GM21423 (cell line): ENCODE measurements at regions not wholly inside any gene's neighbourhood (a gene's known extent, or its start where the extent isn't known, plus 50 kb on each side); places are given as distances from the start of the nearest gene placed in this dataset.

Experiments
- ATAC-seq: cut with Tn5 transposase; IDR thresholded peaks from one replicate; pipeline ENCODE4 v1.9.1; 2021; ENCODE audit warnings: mild to moderate bottlenecking, moderate library complexity; ENCODE audit not compliant: unreplicated experiment

GRCh38 chr7:12067156-12067831 is 143.8 kb upstream of the TMEM106B start:
- ATAC-seq: peak; percentile 65

GRCh38 chr7:12069757-12070156 is 141.3 kb upstream of the TMEM106B start:
- no peak for ATAC-seq

GRCh38 chr7:12074889-12075288 is 136.2 kb upstream of the TMEM106B start:
- ATAC-seq: no peak

DNA sequence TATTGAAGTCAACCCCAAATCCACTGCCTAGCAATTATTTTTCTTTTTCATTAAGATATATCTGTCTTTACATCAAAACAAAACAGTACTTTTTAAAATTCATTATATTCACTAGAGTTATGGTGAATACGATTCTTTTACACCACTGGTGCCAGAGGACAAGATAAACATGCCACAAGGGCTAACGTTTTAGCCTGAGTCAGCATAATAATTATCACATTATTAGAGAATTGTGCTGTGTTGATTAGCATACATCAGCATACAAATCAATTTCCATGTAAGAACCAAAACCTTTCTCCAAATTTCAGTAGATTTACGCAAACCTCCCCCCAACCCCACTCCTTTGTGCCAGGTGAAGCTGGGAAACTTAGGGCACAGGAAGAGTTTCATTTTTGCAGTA is 131.1 kb upstream of the TMEM106B start:
- no peak for ATAC-seq

DNA sequence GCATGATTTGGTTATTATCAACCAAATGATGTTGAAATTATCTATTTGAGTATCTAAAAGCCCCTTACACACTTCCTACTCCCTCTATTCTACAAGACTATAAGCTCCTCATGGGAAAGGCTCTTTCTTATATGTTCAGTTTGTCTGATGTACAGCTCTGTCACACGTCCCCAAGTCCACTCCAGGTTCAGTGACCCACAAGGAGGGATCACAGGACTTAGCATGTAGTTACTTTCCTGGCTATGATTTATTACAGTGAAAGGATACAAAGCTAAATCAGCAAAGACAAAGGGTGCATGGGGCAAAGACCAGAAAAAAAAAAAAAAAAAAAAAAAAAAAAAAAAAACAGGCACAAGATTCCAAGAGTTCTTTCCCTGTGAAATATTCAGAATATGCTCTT is 125.6 kb upstream of the TMEM106B start:
- ATAC-seq: no peak

DNA sequence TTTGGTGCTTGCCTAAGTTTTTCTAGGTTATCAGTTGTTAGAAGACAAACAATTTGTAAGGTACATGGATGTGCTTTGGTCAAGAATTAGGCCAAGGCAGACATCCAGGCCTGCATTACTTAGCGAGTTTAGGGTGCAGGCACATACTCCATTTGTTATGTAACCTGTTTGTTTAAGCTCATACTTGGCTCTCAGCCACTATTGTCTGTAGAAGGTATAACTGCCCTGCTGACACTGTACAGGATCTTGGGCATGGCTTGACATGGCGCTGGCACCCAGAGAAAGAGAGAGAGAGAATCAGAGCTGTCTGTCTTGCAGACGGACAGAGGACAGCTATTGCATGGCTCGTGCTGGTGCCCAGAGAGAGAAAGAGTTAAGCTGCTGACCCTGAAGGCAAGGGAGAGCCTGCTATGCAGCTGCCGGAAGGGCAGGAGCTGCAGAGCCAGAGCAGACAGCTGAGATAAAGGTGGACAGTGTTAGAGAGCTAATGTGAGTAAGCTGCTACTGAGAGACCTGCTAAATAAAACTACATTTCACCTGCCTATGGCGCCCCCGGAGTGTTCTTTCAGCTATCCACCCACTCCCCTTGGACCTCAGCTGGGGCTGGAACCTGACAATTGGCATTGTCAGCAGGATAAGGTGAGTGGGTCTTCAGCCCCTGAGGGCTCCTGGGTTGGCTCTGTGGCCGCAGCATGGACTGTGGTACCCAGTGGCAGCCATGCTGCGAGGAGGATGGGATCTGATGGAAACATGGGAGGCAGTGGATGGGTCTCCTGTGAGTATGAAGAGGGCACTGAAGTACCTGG is 120.9 kb upstream of the TMEM106B start:
- ATAC-seq: no peak

DNA sequence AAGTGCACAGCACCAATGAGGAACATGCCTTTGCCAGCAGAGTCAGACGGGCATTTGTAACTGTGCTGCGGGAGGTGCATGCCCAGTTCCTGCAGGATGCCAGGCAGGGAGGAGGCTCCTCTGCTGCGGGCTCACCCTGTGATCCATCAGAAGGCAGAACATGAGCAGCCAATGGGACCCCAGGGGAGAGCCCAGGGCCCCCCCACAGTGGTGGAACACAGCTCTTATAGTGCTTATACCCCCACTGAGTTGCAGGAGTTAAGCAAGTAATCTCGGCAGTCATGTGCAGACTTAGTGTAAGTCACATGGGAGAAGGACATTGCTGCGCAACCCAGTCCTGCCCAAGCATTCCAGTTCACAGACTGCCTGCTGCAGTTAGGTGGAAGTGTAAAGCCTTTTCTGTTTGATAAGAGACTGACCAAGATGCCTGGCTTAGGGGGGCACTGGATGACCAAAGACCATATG is 120.3 kb upstream of the TMEM106B start:
- no peak for ATAC-seq

GRCh38 chr7:12091231-12091630 is 119.9 kb upstream of the TMEM106B start:
- no peak for ATAC-seq

DNA sequence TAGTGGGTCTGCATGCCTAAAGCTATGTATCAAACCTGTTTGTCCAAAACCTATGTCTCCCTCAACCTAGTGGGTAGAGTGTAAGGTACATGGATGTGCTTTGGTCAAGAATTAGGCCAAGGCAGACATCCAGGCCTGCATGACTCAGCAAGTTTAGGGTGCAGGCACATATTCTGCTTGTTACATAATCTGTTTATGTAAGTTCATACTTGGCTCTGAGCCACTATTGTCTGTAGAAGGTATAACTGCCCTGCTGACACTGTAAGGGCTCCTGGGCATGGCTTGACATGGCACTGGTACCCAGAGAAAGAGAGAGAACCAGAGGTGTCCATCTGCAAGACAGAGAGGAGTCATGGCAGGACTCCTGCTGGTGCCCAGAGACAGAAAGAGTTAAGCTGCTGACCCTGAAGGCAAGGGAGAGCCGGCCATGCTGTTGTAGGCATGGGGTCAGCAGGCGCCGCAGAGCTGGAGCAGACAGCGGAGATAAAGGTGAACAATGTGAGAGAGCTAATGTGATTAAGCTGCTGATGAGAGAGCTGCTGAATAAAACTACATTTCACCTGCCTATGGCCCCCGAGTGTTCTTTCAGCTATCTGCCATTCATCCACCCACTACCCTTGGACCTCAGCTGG is 118.5 kb upstream of the TMEM106B start:
- ATAC-seq: no peak

- ATAC-seq: no peak
These were observed 117.7 kb upstream of the TMEM106B start for GRCh38 chr7:12093365-12093764.

DNA sequence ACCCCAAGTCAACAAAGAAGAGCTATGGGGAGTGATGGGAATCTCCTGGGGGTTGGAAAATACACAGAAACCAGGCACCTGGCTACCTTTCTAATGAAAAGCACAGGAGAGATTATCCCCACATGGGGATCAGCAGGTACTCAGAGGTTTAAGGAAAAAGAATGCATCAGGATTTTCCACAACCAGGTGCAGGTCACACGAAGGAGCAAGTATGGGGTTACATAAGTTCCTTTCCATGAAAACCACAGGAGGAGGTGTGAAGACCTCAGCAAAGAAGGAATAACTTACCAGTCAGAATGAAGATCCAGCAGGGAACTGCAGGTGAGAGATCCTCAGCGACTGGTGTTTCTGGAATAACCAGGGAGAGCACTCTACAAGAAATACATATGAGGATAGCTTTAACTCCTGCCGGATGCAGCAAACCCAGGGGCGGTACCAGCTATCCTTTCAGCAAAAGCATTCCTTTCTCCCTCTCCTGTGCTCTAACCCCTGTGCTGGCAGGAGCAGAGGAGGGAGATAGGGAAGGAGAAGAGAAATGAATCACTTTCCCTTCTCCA is 116.7 kb upstream of the TMEM106B start:
- ATAC-seq: no peak

- ATAC-seq: no peak
These were observed 109.0 kb upstream of the TMEM106B start for GRCh38 chr7:12102126-12102525.

- no peak for ATAC-seq
These were observed 108.6 kb upstream of the TMEM106B start for GRCh38 chr7:12102527-12102926.

DNA sequence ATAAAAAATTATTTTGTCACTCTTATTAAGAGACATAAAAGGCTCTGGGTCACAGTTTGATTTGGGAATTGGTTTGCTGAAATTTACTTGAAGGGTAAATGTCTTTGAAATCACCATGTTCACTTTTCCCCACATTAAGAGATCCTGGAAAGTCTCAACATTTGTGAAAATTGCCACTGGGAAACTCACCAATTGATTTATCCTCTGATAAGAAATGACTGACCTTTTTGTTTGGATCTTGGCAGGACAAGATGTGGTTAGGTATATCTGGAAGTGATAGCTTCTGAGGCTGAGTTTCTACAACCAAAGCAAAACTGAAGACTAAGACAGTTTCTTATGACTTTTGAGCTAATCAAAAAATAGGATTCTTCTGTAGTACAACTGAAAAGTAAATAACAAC is 107.1 kb upstream of the TMEM106B start:
- no peak for ATAC-seq

- ATAC-seq: no peak
These were observed 103.7 kb upstream of the TMEM106B start for GRCh38 chr7:12107381-12107780.

DNA sequence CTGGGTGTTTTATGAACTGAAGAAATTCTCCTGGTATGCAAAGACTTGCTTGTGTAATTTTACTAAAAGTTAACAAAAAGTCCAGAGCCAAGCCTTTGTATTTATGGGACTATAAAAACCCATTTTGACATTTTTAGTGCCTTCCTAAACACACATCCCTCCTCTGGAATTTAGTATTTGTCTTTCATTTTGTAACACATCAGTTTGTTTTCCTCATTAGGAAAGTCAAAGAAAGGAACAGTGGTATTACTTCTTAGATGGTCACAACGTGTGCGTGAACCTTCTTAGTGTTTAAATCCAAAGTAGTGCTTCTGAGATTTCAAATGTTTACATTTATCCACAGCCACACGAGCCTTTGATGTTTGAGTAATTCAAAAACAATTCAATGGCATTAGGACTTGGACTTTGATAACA is 103.2 kb upstream of the TMEM106B start:
- ATAC-seq: no peak

- ATAC-seq: no peak
These were observed 100.7 kb upstream of the TMEM106B start for GRCh38 chr7:12110425-12110824.

GRCh38 chr7:12111422-12112405 is 99.4 kb upstream of the TMEM106B start:
- no peak for ATAC-seq

- ATAC-seq: no peak
These were observed 93.9 kb upstream of the TMEM106B start for GRCh38 chr7:12117170-12117569.

DNA sequence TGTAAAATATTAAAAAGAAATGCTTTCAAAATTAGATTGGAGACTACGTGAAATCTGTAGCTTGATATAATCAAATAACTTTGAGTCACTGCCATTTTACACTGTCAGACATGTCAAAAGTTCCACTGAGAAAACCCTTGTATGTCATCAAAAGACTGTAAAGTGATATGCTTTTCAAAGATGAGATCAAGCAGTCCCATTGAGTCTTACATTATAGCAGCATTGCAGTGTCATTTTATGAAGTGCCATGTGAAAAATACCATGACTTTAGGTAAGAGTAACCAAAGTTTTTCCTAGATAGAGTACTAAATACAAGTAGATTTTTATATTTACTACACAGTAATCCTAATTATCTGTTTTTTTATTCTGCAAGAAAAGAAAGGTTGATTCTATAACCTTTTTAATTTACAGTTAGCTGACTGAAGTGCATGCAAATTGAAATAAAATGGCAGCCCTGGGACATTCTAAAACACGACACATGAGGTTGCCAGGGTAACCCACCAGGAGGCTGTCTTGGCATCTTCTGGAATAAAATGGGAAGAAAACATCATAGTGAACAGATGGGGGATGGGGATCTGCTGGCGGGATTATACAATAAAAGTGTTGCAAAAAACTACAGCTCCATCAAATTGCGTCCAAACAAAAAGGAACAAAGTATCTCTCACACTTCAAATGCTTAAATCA is 91.3 kb upstream of the TMEM106B start:
- ATAC-seq: no peak
